ENCODE measurements at regions not wholly inside any gene's neighbourhood (a gene's known extent, or its start where the extent isn't known, plus 50 kb on each side); places are given as distances from the start of the nearest gene placed in this dataset.

- FAIRE-seq (no peak), DNase-seq (ENCODE audit: low read depth, low spot score) (no peak)
These were observed 210.3 kb upstream of the FOXF1 start for GRCh38 chr16:86299882-86300610.

GRCh38 chr16:86300746-86301481, 209.4 kb upstream of the FOXF1 start:
- Histone ChIP-seq H3K4me2 (ENCODE audit: control insufficient read depth, extremely low read depth, insufficient read depth, low read depth, low read length) (no peak overlapping the region), H3K36me3 (ENCODE audit: control insufficient read depth in 2 of 2, extremely low read depth in 1 of 2, insufficient read depth in 2 of 2, low read length in 2 of 2) (no peaks in the 10 kb centered on the region), H3K9ac (ENCODE audit: control insufficient read depth, extremely low read depth, insufficient read depth, low read length) (no peak overlapping the region), H3K9me3 (ENCODE audit: control insufficient read depth, low read depth, low read length) (no peaks in the 10 kb centered on the region), H3K27ac (ENCODE audit: control insufficient read depth, insufficient read depth, low read length) (no peak overlapping the region), H3K9me1 (ENCODE audit: control insufficient read depth, extremely low read depth, insufficient read depth, low read length) (no peaks in the 10 kb centered on the region), H4K20me1 (ENCODE audit: control insufficient read depth, extremely low read depth, insufficient read depth, low read length) (no peaks in the 10 kb centered on the region), H2AFZ (ENCODE audit: control insufficient read depth, low read length) (no peak overlapping the region), H3K27me3 (ENCODE audit: control insufficient read depth, extremely low read depth, insufficient read depth, low read length) (peaks cover 15% of the 10 kb centered on the region), H3K79me2 (ENCODE audit: control insufficient read depth, insufficient read depth, low read length) (no peaks in the 10 kb centered on the region), H3K4me3 (ENCODE audit: control insufficient read depth in 2 of 3, extremely low read depth in 1 of 3, insufficient read depth in 2 of 3, low read depth in 1 of 3, low read length in 3 of 3) (no peak overlapping the region), H3K4me1 (ENCODE audit: control insufficient read depth, extremely low read depth, insufficient read depth, low read length) (no peaks in the 10 kb centered on the region)
- TF ChIP-seq CTCF (optimal IDR thresholded peaks at IDR 0.05 in 1 of 3, IDR thresholded peaks at IDR 0.05 in 1 of 3, conservative IDR thresholded peaks at IDR 0.05 in 1 of 3; ENCODE audit: extremely low read depth in 1 of 3, insufficient read depth in 2 of 3, low read length in 3 of 3), result no peak
- TF ChIP-seq EZH2 (IDR thresholded peaks at IDR 0.05; ENCODE audit: low read length), result no peak
- dilution Hi-C loops (cut with MboI; ENCODE audit: extremely low pct_ligation_motif_present, low sequenced_read_pairs), result no loop called here
- no peak for FAIRE-seq
- DNase-seq (ENCODE audit: low read depth, low spot score), result no peak

More at GRCh38 chr16:86299882-86300610, 210.3 kb upstream of the FOXF1 start:
- H3K4me3 ChIP-seq (ENCODE audit: control insufficient read depth in 2 of 3, extremely low read depth in 1 of 3, insufficient read depth in 2 of 3, low read depth in 1 of 3, low read length in 3 of 3), result no peak overlapping the region
- H3K4me1 ChIP-seq (ENCODE audit: control insufficient read depth, extremely low read depth, insufficient read depth, low read length), result no peaks in the 10 kb centered on the region
- no peak overlapping the region for H3K4me2 ChIP-seq (ENCODE audit: control insufficient read depth, extremely low read depth, insufficient read depth, low read depth, low read length)
- H3K79me2 ChIP-seq (ENCODE audit: control insufficient read depth, insufficient read depth, low read length), result no peaks in the 10 kb centered on the region
- dilution Hi-C loops (cut with MboI; ENCODE audit: extremely low pct_ligation_motif_present, low sequenced_read_pairs), result no loop called here
- H3K27me3 ChIP-seq (ENCODE audit: control insufficient read depth, extremely low read depth, insufficient read depth, low read length), result peaks cover 15% of the 10 kb centered on the region
- no peak overlapping the region for H3K27ac ChIP-seq (ENCODE audit: control insufficient read depth, insufficient read depth, low read length)
- H3K9ac ChIP-seq (ENCODE audit: control insufficient read depth, extremely low read depth, insufficient read depth, low read length), result no peak overlapping the region
- TF ChIP-seq EZH2 (IDR thresholded peaks at IDR 0.05; ENCODE audit: low read length), result no peak
- TF ChIP-seq CTCF (optimal IDR thresholded peaks at IDR 0.05 in 1 of 3, IDR thresholded peaks at IDR 0.05 in 1 of 3, conservative IDR thresholded peaks at IDR 0.05 in 1 of 3; ENCODE audit: extremely low read depth in 1 of 3, insufficient read depth in 2 of 3, low read length in 3 of 3), result no peak
- no peaks in the 10 kb centered on the region for H3K9me3 ChIP-seq (ENCODE audit: control insufficient read depth, low read depth, low read length)
- H3K9me1 ChIP-seq (ENCODE audit: control insufficient read depth, extremely low read depth, insufficient read depth, low read length), result no peaks in the 10 kb centered on the region
- H4K20me1 ChIP-seq (ENCODE audit: control insufficient read depth, extremely low read depth, insufficient read depth, low read length), result no peaks in the 10 kb centered on the region
- no peak overlapping the region for H2AFZ ChIP-seq (ENCODE audit: control insufficient read depth, low read length)
- H3K36me3 ChIP-seq (ENCODE audit: control insufficient read depth in 2 of 2, extremely low read depth in 1 of 2, insufficient read depth in 2 of 2, low read length in 2 of 2), result no peaks in the 10 kb centered on the region

All from keratinocyte (primary cell).